ENCODE measurements at regions not wholly inside any gene's neighbourhood (a gene's known extent, or its start where the extent isn't known, plus 50 kb on each side); places are given as distances from the start of the nearest gene placed in this dataset.

DNA sequence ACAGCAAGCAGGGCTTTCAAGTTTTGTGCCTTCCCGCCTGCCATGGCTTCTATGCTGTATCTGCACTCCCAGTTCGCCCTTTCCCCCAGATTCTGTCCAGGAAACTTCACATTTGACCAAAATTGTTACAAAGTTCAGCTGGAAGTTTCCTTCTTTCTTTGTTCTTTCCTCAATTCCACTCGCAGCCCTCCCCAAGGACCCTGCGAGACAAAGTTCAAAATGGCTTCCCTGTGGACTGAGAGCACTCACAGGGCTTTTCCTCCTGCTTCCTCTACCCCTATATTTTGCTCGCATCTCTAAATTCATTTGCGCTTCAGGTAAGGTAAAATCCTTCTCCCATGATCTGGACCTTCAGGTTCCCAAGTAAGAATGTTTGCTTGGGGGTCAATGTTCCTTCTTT, 1348.4 kb upstream of the B3GALT2 start:
- Histone ChIP-seq H3K4me2 (ENCODE audit: low read length) (peak overlapping the region; percentile 36), H2AFZ (ENCODE audit: insufficient read depth, low read length, poor library complexity) (peak overlapping the region; percentile 83), H3K9ac (ENCODE audit: low read length) (no peak overlapping the region), H3K79me1 (ENCODE audit: low read length) (peaks cover 12% of the 10 kb centered on the region), H2BK5ac (ENCODE audit: low read depth, low read length, poor library complexity) (peak overlapping the region; percentile 91), H3K4me1 (ENCODE audit: control insufficient read depth in 1 of 2, insufficient read depth in 2 of 2, low read length in 2 of 2) (peaks cover 11 to 13% of the 10 kb centered on the region in 2 experiments), H3K27ac (ENCODE audit: low read depth, low read length) (peak overlapping the region; percentile 82), H3K27me3 (ENCODE audit: insufficient read depth, low read length) (no peaks in the 10 kb centered on the region), H4K12ac (ENCODE audit: low read depth, low read length) (peak overlapping the region; percentile 71), H3K14ac (ENCODE audit: low read length) (peak overlapping the region; percentile 91), H4K91ac (ENCODE audit: low read depth, low read length) (peak overlapping the region; percentile 98), H3K36me3 (ENCODE audit: control insufficient read depth in 1 of 2, insufficient read depth in 2 of 2, low read length in 2 of 2) (no peaks in the 10 kb centered on the region), H2BK120ac (ENCODE audit: insufficient read depth, low read length, poor library complexity) (peak overlapping the region; percentile 96), H3K79me2 (ENCODE audit: control insufficient read depth, insufficient read depth, low read length, poor library complexity) (peaks cover 3% of the 10 kb centered on the region), H3K23ac (ENCODE audit: low read length) (no peak overlapping the region), H3K9me3 (ENCODE audit: insufficient read depth, low read depth, low read length) (no peaks in the 10 kb centered on the region), H2AK5ac (ENCODE audit: low read length) (peak overlapping the region; percentile 82), H2BK12ac (ENCODE audit: low read length) (peak overlapping the region; percentile 99), H3K4me3 (ENCODE audit: low read depth, low read length) (no peak overlapping the region), H4K8ac (ENCODE audit: low read depth, low read length) (peak overlapping the region; percentile 93), H3K18ac (ENCODE audit: low read length) (peak overlapping the region; percentile 32), H3K4ac (ENCODE audit: low read depth, low read length) (peak overlapping the region; percentile 72)
- no CpG with 5 or more reads among the region's 6 CpGs for WGBS (ENCODE audit: extremely low coverage, insufficient coverage, insufficient read length)
- DNase-seq = peak; percentile 13 to 54

DNA sequence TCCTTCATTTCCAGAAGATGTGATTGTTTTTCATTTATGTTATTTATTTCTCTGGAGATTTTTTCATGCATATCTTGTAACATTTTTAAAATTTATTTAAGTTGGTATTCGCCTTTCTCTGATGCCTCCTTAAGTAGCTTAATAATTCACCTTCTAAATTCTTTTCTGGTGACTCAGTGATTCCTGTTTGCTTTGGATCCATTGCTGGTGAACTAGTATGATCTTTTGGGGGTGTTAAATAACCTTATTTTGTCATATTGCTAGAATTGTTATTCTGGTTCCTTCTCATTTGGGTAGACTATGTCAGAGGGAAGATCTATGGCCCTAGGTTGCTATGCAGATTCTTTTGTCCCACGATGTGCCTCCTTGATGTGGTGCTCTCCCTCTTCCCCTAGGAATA, 1347.2 kb upstream of the B3GALT2 start:
- peaks cover 12% of the 10 kb centered on the region for H3K79me1 ChIP-seq (ENCODE audit: low read length)
- no peak overlapping the region for H2BK120ac ChIP-seq (ENCODE audit: insufficient read depth, low read length, poor library complexity)
- peaks cover 3% of the 10 kb centered on the region for H3K79me2 ChIP-seq (ENCODE audit: control insufficient read depth, insufficient read depth, low read length, poor library complexity)
- H3K36me3 ChIP-seq (ENCODE audit: control insufficient read depth in 1 of 2, insufficient read depth in 2 of 2, low read length in 2 of 2) = no peaks in the 10 kb centered on the region
- peaks cover 11 to 13% of the 10 kb centered on the region in 2 experiments for H3K4me1 ChIP-seq (ENCODE audit: control insufficient read depth in 1 of 2, insufficient read depth in 2 of 2, low read length in 2 of 2)
- H3K4me2 ChIP-seq (ENCODE audit: low read length) = no peak overlapping the region
- H3K27ac ChIP-seq (ENCODE audit: low read depth, low read length) = no peak overlapping the region
- no peak overlapping the region for H2BK12ac ChIP-seq (ENCODE audit: low read length)
- no peak overlapping the region for H2AK5ac ChIP-seq (ENCODE audit: low read length)
- H3K27me3 ChIP-seq (ENCODE audit: insufficient read depth, low read length) = no peaks in the 10 kb centered on the region
- H3K4me3 ChIP-seq (ENCODE audit: low read depth, low read length) = no peak overlapping the region
- no peak overlapping the region for H3K4ac ChIP-seq (ENCODE audit: low read depth, low read length)
- WGBS (ENCODE audit: extremely low coverage, insufficient coverage, insufficient read length) = no CpG with 5 or more reads among the region's 2 CpGs
- peak in 1 of 2 donors; percentile 3 for DNase-seq
- no peak overlapping the region for H3K14ac ChIP-seq (ENCODE audit: low read length)
- no peaks in the 10 kb centered on the region for H3K9me3 ChIP-seq (ENCODE audit: insufficient read depth, low read depth, low read length)
- H3K23ac ChIP-seq (ENCODE audit: low read length) = no peak overlapping the region
- H2AFZ ChIP-seq (ENCODE audit: insufficient read depth, low read length, poor library complexity) = no peak overlapping the region
- H4K12ac ChIP-seq (ENCODE audit: low read depth, low read length) = no peak overlapping the region
- no peak overlapping the region for H4K91ac ChIP-seq (ENCODE audit: low read depth, low read length)
- no peak overlapping the region for H3K9ac ChIP-seq (ENCODE audit: low read length)
- no peak overlapping the region for H4K8ac ChIP-seq (ENCODE audit: low read depth, low read length)
- H2BK5ac ChIP-seq (ENCODE audit: low read depth, low read length, poor library complexity) = no peak overlapping the region
- no peak overlapping the region for H3K18ac ChIP-seq (ENCODE audit: low read length)

DNA sequence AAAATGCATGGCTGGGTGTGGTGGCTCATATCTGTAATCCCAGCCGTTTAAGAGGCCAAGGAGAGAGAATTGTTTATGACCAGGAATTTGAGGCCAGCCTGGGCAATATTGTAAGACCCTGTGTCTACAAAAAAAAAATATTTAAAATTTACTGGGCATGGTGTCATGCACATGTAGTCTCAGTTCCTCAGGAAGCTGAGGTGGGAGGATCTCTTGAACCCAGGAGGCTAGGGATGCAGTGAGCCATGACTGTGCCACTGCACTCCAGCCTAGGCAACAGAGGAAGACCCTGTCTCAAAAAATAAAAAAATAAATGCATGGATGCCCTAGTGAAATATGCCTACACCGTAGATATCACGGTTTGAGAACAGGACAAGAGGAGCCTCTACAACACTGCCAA, 1331.2 kb upstream of the B3GALT2 start:
- no CpG with 5 or more reads among the region's 3 CpGs for WGBS (ENCODE audit: extremely low coverage, insufficient coverage, insufficient read length)
- Histone ChIP-seq H3K27ac (ENCODE audit: low read depth, low read length) (no peak overlapping the region), H2BK5ac (ENCODE audit: low read depth, low read length, poor library complexity) (no peak overlapping the region), H3K18ac (ENCODE audit: low read length) (no peak overlapping the region), H3K9me3 (ENCODE audit: insufficient read depth, low read depth, low read length) (no peaks in the 10 kb centered on the region), H3K79me1 (ENCODE audit: low read length) (no peaks in the 10 kb centered on the region), H3K36me3 (ENCODE audit: control insufficient read depth in 1 of 2, insufficient read depth in 2 of 2, low read length in 2 of 2) (no peaks in the 10 kb centered on the region), H3K14ac (ENCODE audit: low read length) (no peak overlapping the region), H2BK120ac (ENCODE audit: insufficient read depth, low read length, poor library complexity) (no peak overlapping the region), H3K4me2 (ENCODE audit: low read length) (no peak overlapping the region), H3K27me3 (ENCODE audit: insufficient read depth, low read length) (no peaks in the 10 kb centered on the region), H4K91ac (ENCODE audit: low read depth, low read length) (no peak overlapping the region), H4K12ac (ENCODE audit: low read depth, low read length) (no peak overlapping the region), H2BK12ac (ENCODE audit: low read length) (no peak overlapping the region), H2AFZ (ENCODE audit: insufficient read depth, low read length, poor library complexity) (no peak overlapping the region), H3K9ac (ENCODE audit: low read length) (no peak overlapping the region), H4K8ac (ENCODE audit: low read depth, low read length) (no peak overlapping the region), H3K4me1 (ENCODE audit: control insufficient read depth in 1 of 2, insufficient read depth in 2 of 2, low read length in 2 of 2) (no peaks in the 10 kb centered on the region), H3K4me3 (ENCODE audit: low read depth, low read length) (no peak overlapping the region), H3K23ac (ENCODE audit: low read length) (no peak overlapping the region), H3K4ac (ENCODE audit: low read depth, low read length) (no peak overlapping the region), H3K79me2 (ENCODE audit: control insufficient read depth, insufficient read depth, low read length, poor library complexity) (no peaks in the 10 kb centered on the region), H2AK5ac (ENCODE audit: low read length) (no peak overlapping the region)
- DNase-seq = no peak

DNA sequence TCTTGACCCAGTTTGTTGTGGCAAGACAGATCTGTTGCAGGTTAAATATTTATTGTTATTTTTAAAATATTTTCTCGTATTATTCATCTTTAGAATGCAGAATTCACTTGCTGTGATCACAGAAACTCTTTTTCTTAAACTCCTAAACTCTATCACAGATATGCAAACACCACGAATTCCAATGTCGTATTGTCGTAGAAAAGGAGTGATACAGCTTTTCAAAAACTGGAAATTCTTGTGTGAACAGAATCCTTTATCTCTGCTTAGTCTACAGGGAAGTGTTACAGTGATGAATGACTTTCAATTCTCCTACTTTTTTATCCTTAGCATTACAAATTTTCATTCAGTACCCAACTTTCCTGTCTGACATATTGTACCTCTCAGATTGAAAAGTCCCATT, 1329.5 kb upstream of the B3GALT2 start:
- no peak overlapping the region for H3K4ac ChIP-seq (ENCODE audit: low read depth, low read length)
- H3K14ac ChIP-seq (ENCODE audit: low read length) = no peak overlapping the region
- no peak overlapping the region for H3K4me3 ChIP-seq (ENCODE audit: low read depth, low read length)
- H3K27me3 ChIP-seq (ENCODE audit: insufficient read depth, low read length) = no peaks in the 10 kb centered on the region
- H3K4me2 ChIP-seq (ENCODE audit: low read length) = no peak overlapping the region
- no peak overlapping the region for H2BK12ac ChIP-seq (ENCODE audit: low read length)
- H3K9ac ChIP-seq (ENCODE audit: low read length) = no peak overlapping the region
- no peaks in the 10 kb centered on the region for H3K79me2 ChIP-seq (ENCODE audit: control insufficient read depth, insufficient read depth, low read length, poor library complexity)
- no peak overlapping the region for H3K27ac ChIP-seq (ENCODE audit: low read depth, low read length)
- H2BK120ac ChIP-seq (ENCODE audit: insufficient read depth, low read length, poor library complexity) = no peak overlapping the region
- no peaks in the 10 kb centered on the region for H3K79me1 ChIP-seq (ENCODE audit: low read length)
- no peak overlapping the region for H3K23ac ChIP-seq (ENCODE audit: low read length)
- WGBS (ENCODE audit: extremely low coverage, insufficient coverage, insufficient read length) = no CpG with 5 or more reads among the region's 4 CpGs
- no peak overlapping the region for H2AFZ ChIP-seq (ENCODE audit: insufficient read depth, low read length, poor library complexity)
- no peak overlapping the region for H4K12ac ChIP-seq (ENCODE audit: low read depth, low read length)
- no peaks in the 10 kb centered on the region for H3K9me3 ChIP-seq (ENCODE audit: insufficient read depth, low read depth, low read length)
- no peak overlapping the region for H2AK5ac ChIP-seq (ENCODE audit: low read length)
- no peak overlapping the region for H4K91ac ChIP-seq (ENCODE audit: low read depth, low read length)
- no peak overlapping the region for H3K18ac ChIP-seq (ENCODE audit: low read length)
- DNase-seq = peak in 1 of 2 donors; percentile 48
- no peaks in the 10 kb centered on the region for H3K36me3 ChIP-seq (ENCODE audit: control insufficient read depth in 1 of 2, insufficient read depth in 2 of 2, low read length in 2 of 2)
- no peak overlapping the region for H2BK5ac ChIP-seq (ENCODE audit: low read depth, low read length, poor library complexity)
- no peaks in the 10 kb centered on the region for H3K4me1 ChIP-seq (ENCODE audit: control insufficient read depth in 1 of 2, insufficient read depth in 2 of 2, low read length in 2 of 2)
- H4K8ac ChIP-seq (ENCODE audit: low read depth, low read length) = no peak overlapping the region
